B cell (primary cell): ENCODE measurements at regions not wholly inside any gene's neighbourhood (a gene's known extent, or its start where the extent isn't known, plus 50 kb on each side); places are given as distances from the start of the nearest gene placed in this dataset.

Source experiments
- EZH2 ChIP-seq: IDR thresholded peaks from 2 replicates; pipeline ENCODE4 v1.6.1; 2012; ENCODE audit warnings: borderline replicate concordance, low read depth, mild to moderate bottlenecking, moderate library complexity, low read length; ENCODE audit not compliant: insufficient read depth, poor library complexity, severe bottlenecking
- TF ChIP-seq, protein P1 (sequence below): fragments of 200-600 bp; IDR thresholded peaks from one replicate; pipeline ENCODE4 v1.8.0; 2022; ENCODE audit warnings: antibody characterized with exemption, mild to moderate bottlenecking

DNA sequence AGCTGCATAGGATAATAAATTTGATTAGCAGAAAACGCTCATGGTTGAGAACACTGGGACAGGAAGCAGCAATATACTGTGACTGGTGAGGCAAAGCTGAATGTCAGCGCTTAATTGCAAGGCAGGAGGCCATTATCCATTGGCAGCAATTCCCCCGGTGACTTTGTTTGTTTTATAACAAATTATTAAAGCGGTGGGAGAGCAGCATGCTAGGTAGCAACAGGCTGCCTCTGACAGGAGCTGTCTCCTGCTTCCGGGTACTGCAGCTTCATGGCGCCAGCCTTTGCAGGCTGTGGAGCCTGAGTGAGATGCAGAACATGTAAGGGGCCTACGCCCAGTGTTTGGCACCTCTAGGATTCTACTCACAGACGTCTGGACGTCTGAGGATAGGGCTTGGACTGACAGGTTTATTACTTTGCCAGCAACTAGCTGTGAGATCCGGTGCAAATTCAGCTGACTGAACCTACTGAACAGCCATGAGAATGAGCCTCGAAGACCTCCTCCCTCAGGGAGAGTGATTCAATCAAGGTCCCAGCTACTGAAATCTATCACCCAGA lies 82.1 kb upstream of the SSTR1 start:
- TF ChIP-seq EZH2 = no peak
- TF ChIP-seq, protein P1, sequence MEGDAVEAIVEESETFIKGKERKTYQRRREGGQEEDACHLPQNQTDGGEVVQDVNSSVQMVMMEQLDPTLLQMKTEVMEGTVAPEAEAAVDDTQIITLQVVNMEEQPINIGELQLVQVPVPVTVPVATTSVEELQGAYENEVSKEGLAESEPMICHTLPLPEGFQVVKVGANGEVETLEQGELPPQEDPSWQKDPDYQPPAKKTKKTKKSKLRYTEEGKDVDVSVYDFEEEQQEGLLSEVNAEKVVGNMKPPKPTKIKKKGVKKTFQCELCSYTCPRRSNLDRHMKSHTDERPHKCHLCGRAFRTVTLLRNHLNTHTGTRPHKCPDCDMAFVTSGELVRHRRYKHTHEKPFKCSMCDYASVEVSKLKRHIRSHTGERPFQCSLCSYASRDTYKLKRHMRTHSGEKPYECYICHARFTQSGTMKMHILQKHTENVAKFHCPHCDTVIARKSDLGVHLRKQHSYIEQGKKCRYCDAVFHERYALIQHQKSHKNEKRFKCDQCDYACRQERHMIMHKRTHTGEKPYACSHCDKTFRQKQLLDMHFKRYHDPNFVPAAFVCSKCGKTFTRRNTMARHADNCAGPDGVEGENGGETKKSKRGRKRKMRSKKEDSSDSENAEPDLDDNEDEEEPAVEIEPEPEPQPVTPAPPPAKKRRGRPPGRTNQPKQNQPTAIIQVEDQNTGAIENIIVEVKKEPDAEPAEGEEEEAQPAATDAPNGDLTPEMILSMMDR = no peak
